GM12872 (cell line): ENCODE measurements at regions not wholly inside any gene's neighbourhood (a gene's known extent, or its start where the extent isn't known, plus 50 kb on each side); places are given as distances from the start of the nearest gene placed in this dataset.

Experiments
- CTCF ChIP-seq: IDR thresholded peaks from 3 replicates; pipeline ENCODE4 v1.5.1; 2011; ENCODE audit warnings: low read depth, mild to moderate bottlenecking, low read length, moderate library complexity; ENCODE audit not compliant: insufficient read depth

DNA sequence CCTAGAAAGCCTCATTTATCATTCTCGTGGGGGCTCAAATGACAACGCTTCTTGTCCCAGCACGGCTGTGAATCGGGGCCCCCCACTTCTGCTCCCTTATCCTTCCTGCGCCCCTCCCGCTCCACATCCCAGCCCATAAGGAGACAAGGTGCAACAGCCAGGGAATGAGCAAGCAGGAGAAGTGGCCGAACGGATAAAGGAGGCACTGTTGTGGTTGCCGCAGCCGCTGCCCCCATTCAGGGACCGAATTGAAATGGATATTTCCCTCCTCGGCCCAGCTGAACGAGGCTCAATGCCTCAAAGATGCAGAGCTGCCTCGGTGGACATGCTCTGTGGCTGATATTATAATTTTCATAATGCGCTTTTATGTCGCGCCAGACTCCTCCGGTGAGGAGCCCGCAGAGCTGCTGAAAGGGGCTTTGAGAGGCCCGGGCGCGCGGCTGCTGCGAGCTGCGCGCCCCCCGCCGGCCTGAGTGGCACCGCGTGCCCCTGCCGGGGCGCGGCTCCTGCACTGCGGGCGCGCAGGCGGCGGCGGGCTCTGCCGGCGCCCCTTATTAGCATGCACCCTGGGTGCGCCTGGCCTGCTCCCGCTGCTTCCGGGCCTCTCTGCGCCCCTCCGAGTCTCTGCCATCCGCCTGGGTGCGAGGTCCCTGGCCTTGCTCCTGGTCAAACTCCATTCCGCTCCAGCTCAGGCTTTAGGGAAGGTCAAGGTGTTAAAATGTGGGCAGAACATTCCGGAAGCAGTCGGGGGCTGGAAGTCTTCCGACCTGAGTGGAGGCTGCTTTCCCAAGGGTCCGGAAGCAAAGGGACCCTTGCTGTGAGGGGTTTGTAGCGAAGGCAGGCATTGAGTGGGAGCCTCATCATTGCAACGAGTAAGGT is 68.2 kb upstream of the TMEM33 start:
- TF ChIP-seq CTCF = no peak

- TF ChIP-seq CTCF = no peak
Observed at GRCh38 chr4:41865981-41866798, 69.0 kb upstream of the TMEM33 start.

DNA sequence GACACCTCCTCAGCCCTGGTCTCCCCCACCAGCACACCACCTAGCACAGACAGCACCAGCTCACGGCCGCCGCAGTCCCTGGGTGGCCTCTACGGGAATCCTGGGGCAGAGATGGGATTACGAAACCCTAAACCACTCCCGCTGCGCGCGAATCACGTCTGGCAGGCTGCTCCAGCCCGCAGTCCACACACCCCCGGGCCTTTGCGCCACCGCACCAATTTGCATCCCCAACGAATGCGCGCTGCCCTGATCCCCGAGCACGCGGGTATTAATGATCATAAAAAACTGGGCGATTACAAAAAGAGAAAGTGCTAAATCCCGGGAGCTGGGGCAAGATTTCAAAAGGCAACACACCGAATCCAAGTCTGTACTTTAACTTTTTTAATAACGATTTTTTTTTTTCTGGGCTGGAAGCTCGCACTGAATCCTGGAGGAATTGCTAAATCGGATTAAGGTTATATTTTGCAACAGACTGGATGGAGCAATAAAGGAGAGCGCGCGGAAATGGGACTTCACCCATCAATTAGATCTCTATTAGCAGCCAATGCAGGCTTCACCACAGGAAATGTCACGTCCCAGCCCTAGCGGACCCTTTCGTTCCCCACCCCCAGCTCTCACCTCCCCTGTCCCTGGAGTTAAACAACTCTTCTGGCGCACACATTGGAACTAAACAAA is 69.8 kb upstream of the TMEM33 start:
- no peak for TF ChIP-seq CTCF

- no peak for TF ChIP-seq CTCF
Observed at GRCh38 chr4:41859087-41859486, 76.1 kb upstream of the TMEM33 start.

DNA sequence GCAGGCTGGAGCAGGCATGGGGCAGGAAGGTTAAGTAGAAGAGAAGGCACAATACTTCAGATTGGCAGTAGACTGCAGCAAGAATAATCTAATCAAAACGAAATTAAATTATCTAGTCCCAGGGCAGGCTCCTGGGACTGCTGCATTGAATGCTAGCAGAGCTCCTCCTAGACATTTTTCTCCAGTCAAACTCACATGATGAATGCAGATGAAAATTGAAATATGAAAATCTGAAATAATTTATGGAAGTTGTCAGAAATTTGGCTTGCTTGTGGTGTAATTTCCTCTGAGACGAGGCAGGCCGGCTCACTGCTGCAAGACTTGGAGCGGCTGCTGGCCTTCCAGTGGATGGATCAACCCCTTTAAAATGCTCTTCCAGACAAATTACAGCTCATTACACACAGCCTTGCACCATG is 78.0 kb upstream of the TMEM33 start:
- TF ChIP-seq CTCF = no peak

GRCh38 chr4:41856797-41857196 is 78.4 kb upstream of the TMEM33 start:
- no peak for TF ChIP-seq CTCF

- TF ChIP-seq CTCF = 0 out of 3 replicates have a peak, but pooled peaks have one; percentile 7
Observed at GRCh38 chr4:41853973-41854372, 81.3 kb upstream of the TMEM33 start.
